Stimulated activated CD4-positive, alpha-beta T cell treated with anti-CD3 and anti-CD28 coated beads, TNF-alpha, amount 100 ng/mL, for 48 hours (primary cell): ENCODE measurements at regions not wholly inside any gene's neighbourhood (a gene's known extent, or its start where the extent isn't known, plus 50 kb on each side); places are given as distances from the start of the nearest gene placed in this dataset.
"Not testable (repeated sequence)": the region's sequence is repeated elsewhere in the genome, so short reads cannot be mapped to it uniquely, and the experiment has no call there.

Experiments
- DNase-seq, 3 donors: peaks; one replicate each; pipeline ENCODE4 v3.0.0-alpha.2; 2020; ENCODE audit warnings: low read depth in 3 of 3

DNA sequence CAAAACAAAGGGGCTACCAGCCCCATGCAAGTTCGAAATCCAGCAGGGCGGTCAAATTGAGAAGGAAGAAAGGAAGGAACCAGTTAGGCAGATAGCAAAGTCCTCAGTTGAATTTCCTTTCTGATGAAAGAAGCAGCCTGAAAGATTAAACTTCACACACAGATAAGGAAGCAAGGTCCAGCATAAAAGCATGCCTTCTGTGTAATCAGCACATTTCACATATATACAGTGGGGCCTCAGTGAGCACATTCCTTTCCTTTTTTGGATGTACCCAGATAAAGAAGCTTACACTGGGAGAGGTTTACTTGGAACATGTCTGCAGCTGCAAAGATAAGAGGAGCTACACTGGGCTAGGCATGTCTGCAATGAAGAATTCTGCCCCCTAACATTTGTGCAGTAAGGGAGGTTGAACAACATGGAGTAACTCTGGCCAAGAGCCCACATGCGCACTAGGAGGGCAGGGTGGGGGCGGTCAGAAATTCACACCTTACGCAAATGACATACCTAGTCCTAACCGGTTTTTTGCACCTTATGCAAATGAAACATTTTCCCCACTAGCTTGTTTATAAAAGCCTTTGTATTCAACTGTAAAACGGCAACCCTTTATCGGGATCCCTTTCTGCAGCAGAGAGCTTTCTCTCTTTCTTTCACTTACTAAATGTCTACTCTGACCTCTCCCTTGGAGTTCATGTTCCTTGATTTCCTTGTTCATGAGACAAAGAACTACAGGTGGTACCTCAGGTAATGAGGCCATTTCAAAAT, 149.7 kb upstream of the FBXL17 start:
- DNase-seq: no peak

DNA sequence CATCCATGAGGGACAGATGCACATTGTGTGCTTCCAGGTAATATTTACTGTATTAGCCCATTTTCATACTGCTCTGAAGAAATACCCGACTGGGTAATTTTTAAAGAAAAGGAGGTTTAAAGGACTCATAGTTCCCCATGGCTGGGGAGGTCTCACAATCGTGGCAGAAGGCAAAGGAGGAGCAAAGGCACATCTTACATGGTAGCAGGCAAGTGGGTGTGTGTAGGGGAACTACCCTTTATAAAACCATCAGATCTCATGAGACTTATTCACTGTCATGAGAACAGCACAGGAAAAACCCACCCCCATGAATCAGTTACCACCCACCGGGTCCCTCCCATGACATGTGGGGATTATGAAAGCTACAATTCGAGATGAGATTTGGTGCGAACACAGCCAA, 148.8 kb upstream of the FBXL17 start:
- no peak for DNase-seq

DNA sequence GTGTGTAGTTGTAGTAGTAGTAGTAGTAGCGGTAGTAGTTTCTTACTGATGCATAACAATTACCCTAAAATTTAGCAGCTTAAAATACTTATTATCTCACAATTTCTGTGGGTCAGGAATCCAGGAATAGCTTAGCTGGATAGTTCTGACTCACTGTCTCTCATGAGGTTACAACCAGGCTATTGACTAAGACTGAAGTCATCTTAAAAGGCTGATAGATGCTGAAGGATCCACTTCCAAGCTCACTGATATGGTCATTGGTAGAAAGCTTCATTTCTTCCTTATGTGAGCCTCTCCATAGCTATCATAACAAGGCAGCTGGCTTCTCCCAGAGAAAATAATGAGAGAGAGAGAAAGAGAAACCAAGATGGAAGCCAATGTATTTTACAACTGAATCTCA, 147.5 kb upstream of the FBXL17 start:
- DNase-seq: no peak

DNA sequence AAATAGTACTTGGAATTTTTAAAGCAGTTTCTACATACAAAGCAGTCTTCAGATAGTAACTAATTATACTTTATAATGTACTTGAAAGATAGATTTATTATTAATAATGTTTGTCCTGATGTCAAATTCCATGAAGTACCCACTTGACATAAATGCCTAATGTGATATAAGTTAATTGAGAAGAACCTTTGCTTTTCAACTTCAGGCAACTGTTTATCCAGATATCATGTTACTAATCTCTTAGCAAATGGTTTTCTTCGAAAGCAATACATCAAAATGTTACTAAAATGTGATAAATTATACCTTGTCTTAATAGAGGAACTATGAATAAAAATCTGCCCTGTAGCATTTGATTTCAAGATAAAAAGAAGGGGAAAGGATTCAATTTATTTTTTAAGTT, 146.8 kb upstream of the FBXL17 start:
- no peak for DNase-seq

DNA sequence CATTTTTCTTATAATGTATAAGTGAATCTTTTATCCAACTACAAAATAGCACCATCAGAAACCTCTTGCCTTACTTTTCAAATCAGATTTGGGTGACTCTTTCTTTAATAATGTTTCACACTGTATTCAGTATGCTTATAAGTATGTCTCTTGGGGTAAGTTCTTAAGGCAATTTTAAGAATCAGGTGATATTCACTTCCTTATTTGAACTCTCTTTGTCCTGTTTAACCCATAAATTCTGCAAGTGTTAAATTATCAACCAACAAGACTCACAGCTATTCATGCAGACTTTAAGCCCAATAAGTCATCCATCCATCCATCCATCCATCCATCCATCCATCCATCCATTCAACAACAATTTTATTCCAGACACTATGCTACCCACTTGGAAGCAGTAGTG, 142.7 kb upstream of the FBXL17 start:
- DNase-seq: no peak

DNA sequence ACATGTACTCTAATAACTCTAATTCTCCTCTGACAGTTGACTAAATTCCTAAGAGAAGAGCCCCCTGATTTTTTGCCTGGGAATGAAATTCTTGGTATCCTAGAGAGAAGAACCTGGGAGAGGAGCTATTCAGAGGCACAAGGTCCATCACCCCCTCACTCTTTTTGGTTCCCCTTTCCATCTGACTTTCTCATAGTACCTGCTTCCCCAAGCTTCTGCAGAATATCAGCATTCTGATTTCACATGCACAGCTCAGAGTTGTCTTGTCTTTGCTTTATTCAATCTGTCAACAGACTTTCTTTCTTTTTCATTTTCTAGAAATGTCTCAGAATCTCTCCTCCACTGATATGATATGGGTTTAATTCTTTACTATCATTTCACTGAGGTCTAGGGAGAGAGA, 141.5 kb upstream of the FBXL17 start:
- DNase-seq: no peak

DNA sequence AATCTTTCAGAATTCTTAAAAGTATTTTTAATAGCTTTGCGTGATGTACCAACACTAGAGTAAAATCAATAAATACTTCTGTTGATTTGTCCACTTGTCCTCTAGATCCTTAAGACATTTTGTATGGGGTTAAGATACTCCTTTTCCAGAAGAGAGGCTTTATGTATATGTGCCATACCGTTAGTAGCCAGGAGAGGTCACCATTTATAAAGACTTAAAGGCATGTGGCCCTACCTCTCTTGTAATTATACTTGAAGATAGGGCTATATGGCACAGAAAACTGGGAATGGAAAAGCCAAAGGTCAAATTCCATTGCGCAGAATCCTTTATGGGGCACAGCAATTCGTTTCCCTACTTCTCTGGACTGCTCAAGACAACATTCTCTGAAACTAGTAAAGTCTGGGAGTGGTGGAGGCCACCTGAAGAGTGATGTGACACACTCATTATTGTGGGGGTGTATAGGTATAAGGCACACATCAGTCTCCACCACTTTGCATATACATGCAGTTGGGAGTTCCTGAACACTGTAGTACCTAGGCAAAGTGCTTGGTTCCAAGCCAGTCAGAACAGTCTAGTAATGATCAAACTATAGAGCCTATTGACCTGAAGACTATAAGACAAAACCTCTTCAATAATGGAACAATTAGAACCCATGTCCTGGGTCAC, 140.1 kb upstream of the FBXL17 start:
- peak in 2 of 3 donors; percentile 4 to 5 for DNase-seq

DNA sequence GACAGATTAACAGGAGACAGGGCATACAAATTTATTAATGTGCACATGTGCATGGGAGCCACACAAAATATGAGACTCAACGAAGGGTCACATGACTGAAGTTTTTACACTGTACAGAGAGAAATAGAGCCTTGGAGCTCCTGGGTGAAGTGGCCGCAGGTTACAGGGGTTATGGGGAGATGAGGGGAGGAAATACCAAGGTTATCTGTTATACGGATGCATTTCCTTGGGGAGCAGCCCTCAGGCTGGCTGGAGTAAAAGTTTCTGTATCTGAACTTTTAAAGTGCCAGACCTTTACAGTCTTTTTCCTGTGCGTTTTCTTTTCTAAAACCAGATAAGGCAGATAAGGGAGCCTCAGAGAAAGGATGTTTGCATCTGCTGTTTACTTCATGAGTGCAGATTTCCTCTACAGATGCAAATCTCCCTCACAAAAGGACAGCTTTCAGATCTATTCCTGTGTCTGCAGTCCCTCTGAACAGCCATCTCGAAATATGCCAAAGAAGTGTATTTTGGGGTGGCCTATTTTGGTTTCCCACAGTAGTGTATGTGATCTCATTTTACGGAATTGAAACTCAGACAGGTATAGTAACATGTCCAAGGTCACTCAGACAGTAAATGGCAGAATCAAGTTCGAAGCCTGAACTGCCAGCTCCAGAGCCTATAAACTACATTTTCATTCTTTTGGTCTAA, 139.3 kb upstream of the FBXL17 start:
- DNase-seq: no peak

DNA sequence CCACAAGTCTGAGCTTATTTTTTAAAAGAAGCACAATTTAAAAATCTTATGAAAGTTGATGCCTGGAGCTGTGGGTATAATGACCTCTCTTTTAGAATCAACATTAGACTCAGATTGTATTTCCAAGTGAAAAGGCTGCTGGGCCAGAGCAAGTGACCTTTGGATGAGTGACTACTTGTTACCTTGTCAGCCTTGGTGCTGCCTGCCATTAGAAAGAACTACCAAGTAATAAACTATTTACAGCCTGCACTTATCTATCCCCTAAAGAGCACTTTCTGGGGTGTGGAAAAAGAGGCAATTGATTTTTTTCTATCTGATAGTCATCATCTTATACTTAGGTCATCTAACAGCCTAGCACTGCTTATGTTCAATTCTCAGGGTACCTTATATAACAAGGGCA, 134.9 kb upstream of the FBXL17 start:
- no peak for DNase-seq

DNA sequence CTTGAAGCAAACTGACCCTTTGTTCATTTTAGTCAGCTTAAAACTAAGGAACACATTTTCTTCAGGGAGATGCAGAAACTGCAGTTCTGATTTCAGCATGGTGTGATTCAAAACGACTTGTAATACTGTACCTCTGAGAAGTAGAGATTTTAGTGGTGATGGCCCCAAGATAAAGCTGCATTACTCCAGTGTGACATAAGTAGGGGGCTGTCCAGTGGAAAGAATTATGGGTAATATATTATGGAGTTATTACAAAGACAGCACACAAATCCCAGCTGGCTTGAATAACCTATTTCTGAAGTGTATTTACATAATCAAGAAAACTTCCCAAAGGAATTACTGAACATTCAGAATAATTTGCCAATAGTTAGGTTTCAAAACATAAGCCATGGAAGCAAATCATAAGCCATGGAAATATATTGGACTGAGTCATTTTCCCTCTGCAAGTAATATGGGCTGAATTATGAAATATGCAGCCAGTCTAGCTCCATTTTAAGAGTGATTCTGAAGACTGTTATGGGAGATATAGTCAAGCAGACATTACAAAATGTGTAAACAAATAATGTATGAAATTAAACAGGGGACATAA, 133.7 kb upstream of the FBXL17 start:
- DNase-seq: no peak

DNA sequence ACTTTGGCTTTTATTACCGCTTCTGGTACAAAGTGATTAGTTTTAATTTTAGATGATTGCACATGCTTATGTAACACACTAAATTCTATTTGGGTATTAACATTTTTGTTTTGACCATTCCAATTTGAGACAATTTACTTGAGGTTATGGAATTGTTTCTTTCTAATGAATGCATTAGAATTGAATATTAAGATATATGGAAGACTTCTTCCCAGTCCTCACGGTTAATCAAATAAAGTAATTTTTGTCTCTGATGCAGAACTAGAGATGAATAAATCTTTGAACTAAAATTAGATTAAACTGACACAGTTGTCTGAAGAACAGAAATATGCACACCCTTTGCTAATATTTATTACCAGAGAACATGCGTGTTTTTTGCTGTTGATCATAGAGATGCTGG, 127.1 kb upstream of the FBXL17 start:
- DNase-seq: no peak

DNA sequence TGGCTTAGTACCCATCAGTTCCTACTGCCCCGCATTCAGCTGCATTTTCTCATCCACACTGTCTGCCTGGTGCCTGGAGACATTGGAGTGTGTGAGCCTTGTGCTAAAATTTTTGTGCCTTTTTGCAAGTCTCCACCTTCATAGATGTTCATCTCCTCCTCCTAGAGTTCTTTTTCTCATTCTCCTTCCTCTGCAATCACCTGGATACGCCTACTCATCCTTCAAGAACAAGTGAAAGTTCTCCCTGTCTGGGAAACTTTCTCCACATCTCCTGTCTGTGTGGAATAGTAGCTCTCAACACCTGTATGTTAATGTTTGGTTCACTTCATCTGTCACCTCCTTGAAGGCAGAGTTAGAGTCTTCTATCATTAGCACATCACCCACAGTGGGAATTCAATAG, 125.7 kb upstream of the FBXL17 start:
- DNase-seq: no peak

DNA sequence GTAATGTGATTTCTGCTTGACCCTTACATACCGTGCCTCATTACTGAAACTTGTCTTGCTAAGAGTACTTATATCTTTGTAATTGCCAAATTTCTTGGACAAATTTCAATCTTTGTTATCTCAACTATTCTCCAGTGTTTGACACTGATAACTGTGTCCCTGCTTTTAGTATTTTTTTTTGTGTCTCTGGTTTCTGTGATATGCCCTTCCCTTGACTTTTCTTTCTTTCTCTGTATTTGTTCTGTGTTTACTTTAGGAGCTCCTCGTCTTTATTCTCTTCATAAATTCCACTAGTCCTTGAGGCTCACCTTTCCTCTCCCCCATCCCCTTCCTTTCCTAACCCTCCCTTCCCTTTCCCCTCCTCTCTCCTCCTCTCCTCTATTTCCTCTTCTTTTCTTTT, 123.7 kb upstream of the FBXL17 start:
- DNase-seq: no peak

DNA sequence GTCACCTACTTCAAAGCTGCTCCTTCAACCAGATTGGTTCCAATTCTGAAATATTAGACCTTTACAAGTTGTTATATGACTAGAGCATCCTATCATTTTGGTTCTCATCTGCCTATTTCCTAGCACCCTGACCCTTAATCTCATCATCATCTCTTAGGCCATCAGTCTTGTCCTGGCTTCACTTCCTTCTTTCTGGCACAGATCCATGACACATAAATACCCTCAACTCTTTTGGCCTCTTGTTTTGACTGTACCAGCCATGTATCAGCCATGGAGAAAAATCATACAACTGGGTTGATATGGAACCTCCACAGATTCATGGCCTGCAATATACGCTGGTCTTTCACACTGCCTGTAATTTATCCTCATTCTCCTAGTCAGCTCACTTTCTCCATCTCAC, 123.1 kb upstream of the FBXL17 start:
- no peak for DNase-seq

DNA sequence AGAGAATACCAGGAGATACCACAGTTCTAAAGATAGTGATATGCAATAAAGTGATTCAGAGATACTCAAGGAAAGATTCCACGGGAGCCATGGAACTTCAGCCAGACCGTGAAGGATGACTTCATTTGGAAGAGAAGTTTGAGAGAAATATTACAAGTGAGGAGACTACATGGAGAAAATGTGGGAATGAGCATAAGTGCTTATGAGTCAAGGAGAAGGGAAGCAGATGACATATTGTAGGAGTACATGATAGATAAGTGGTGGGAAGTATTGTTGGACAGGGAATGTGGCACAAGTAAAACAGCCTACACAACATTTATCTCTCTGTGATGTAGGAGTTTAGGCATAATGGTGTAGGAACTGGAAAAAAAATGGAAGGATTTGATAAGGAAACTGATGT, 122.1 kb upstream of the FBXL17 start:
- no peak for DNase-seq

DNA sequence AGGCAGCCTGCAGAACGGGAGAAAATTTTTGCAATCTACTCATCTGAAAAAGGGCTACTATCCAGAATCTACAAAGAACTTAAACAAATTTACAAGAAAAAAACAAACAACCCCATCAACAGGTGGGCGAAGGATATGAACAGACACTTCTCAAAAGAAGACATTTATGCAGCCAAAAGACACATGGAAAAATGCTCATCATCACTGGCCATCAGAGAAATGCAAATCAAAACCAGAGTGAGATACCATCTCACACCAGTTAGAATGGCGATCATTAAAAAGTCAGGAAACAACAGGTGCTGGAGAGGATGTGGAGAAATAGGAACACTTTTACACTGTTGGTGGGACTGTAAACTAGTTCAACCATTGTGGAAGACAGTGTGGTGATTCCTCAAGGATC, 113.7 kb upstream of the FBXL17 start:
- DNase-seq: not testable (repeated sequence)

DNA sequence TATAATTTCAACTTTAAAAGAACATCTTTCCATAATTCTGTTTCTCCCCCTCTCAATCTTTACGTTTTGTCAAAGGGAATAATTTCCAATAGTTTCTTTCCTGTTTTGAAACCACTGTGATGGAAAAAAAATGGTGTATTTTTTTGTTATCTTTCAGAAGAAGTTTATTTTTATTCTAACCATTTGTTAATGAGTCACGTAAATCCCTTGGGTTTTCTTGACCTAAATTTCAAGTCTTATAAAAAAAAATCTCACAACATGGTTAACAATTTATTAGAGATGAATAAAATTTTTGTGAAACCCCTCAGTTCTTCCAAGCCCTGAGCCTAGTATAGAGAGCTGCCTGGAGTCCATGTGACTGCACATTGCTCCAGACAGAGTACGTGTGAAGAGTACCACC, 106.1 kb upstream of the FBXL17 start:
- no peak for DNase-seq

DNA sequence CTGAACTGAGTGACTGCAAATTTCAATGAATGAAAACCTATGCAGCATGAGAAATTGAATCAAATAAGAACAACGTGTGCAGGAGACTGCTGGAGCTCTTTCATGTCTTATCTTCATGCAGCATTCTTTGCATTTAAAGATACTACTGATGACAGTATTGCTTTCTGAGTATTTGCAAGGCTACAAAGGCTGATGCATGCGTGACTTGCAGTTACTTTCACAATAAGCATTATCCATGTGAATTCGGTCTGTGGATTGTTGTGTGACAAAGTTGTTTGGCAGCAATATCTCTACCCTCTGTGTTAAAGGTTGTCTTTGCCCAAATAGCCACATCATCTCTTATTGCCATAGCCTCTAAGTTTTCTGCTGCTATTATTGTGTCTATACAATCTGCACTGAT, 102.1 kb upstream of the FBXL17 start:
- DNase-seq: no peak

DNA sequence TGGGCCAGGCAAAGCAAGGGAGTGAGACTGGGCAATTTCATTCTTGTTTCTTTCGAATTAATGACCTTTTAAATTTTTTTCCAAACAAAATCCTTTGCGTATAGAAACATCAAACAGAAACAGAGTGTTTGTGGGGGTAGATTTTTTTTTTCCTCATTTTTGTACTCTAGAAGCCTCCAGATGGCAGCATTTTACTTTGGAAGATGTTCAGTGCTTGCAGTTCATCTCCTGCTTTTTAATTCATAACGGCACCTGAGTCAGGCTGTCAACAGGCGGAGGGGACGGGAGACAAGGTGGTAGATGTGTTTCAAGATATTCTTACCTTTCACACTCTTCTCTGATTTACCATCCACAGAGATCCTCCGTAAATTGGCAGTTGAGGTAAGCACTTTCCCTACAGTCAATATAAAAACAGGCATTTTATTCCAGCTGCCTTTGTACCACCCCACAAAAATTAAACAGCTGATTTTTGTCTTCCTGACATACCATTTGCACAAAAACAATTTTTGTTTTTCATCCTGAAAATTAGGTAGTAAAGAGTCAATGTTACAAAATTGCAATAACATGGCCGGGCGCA, 99.5 kb upstream of the FBXL17 start:
- no peak for DNase-seq

DNA sequence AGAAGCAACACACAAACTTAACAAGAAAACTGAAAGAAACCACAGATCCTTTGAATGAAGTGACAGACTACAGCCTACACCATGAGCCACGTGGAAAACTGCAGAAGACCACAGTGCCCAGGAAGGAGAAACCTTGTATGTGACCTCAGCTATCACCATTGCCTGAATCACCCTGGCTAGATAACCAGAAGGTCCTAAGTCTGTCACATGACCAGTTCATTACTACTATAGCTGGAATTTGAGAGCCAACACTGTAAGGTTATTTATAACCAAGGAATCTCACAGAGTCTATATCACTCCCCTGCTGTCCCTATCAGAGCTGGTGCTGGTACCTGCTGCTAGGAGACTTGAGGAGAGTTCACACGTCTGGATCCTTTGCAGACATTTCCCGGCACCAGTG, 90.3 kb upstream of the FBXL17 start:
- DNase-seq: no peak

DNA sequence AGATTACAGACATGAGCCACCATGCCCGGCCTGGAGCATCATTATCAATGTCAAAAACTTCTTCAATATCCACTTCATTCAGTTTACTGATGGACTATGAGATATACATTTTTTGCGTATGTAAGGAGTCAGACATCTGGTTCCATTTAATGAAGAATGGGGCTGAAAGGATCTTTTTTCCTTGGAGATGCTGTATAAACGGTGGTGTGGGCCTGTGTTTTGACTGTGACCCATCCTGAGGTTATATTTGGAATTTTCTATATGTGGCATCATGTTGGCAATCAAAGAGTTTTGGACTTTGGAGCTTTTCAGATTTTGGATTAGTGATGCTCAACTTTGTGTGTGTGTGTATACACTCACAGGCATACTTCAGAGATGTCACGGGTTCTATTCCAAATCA, 85.7 kb upstream of the FBXL17 start:
- DNase-seq: no peak

DNA sequence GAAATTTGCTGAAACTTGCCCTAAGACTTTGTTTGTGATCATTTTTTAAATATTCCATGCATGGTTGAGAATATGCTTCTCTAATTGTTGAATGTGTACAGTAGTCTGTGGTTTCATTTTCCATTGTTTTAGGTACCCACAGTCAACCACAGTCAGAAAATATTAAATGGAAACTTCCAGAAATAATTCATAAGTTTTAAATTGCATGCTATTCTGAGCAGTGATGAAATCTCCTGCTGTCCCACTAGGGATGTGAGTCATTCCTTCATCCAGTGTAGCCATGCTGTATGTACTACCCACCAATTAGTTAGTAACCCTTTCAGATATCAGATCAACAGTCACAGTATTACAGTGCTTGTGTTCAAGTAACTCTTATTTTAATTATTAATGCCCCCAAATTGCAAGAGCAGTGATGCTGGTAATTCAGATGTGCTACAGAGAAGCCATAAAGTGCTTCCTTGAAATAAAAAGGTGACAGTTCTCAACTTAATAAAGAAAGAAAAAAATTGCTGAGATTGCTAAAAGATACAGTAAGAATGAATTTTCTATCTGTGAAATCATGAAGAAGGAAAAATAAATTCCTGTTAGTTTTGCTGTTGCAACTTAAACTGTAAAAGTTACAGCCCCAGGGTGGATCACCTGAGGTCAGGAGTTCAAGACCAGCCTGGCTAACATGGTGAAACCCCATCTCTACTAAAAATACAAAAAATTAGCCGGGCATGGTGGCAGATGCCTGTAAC, 79.9 kb upstream of the FBXL17 start:
- DNase-seq: no peak
